Choroid plexus epithelial cell (primary cell): ENCODE measurements at regions not wholly inside any gene's neighbourhood (a gene's known extent, or its start where the extent isn't known, plus 50 kb on each side); places are given as distances from the start of the nearest gene placed in this dataset.

Experiments
- DNase-seq: peaks from one replicate; pipeline ENCODE4 v3.0.0-alpha.2; 2010; ENCODE audit warnings: low read depth
- H3K4me3 ChIP-seq: 2 replicates; pipeline ENCODE4 v1.5.1; 2011; ENCODE audit warnings: low read depth, mild to moderate bottlenecking, control low read depth, low read length, moderate library complexity
- CTCF ChIP-seq: conservative IDR thresholded peaks from 2 replicates; pipeline ENCODE4 v1.5.1; 2011; ENCODE audit warnings: low read depth, mild to moderate bottlenecking, control low read depth, inconsistent platforms, low read length, moderate library complexity

GRCh38 chr10:58989486-58990039 is 186.9 kb upstream of the PHYHIPL start:
- TF ChIP-seq CTCF: no peak
- no peak for DNase-seq
- H3K4me3 ChIP-seq: no peak overlapping the region

DNA sequence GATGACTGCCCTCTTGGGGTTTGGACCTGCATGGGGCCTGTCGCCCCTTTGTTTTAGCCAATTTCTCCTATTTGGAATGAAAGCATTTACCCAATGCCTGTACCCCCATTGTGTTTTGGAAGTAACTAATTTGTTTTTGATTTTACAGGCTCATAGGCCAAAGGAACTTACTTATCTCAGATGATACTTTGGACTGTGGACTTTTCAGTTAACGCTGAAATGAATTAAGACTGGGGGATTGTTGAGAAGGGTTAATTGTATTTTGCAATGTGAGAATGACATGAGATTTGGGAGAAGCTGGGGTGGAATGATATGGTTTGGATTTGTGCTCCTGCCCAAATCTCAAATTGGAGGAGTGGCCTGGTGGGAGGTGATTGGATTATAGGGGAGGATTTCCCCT is 185.8 kb upstream of the PHYHIPL start:
- DNase-seq: no peak
- no peak overlapping the region for H3K4me3 ChIP-seq
- TF ChIP-seq CTCF: no peak

- H3K4me3 ChIP-seq: no peak overlapping the region
- TF ChIP-seq CTCF: no peak
- DNase-seq: no peak
Measured at GRCh38 chr10:58991856-58992255, 184.6 kb upstream of the PHYHIPL start.

DNA sequence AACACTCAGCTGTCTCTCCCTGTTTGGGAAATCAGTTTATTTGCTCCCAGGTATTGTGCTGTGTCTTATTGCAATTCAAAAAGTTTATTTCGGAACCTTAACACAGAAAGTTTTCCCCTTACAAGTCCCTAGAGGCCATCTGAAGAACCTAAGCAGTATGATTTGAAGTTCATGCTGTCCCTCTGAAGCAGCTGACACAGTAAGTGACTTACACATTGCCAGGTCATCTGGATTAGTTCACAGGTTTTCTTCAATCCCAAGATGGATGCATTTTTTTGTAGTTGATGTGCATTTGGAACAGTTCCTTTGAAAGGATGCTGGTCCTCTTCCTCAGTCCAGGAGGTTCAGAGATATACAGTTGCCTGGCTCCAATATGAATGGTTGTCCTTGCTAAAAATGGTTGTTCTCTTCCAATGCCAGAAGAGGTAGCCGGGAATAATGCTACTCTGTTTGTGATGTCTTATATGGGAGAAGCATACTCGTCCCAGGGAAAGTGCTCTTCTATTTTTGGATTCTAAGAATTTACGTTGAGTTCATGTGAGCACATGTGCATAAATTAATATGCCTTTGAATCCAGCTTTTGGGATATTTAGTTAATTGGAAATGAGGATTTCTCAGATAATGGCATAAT is 183.5 kb upstream of the PHYHIPL start:
- no peak overlapping the region for H3K4me3 ChIP-seq
- TF ChIP-seq CTCF: no peak
- no peak for DNase-seq

- no peak for DNase-seq
- TF ChIP-seq CTCF: no peak
Measured at GRCh38 chr10:58993480-58994221, 182.8 kb upstream of the PHYHIPL start.

GRCh38 chr10:58994226-58995057 is 182.0 kb upstream of the PHYHIPL start:
- no peak overlapping the region for H3K4me3 ChIP-seq
- no peak for TF ChIP-seq CTCF

More at GRCh38 chr10:58993480-58994221, 182.8 kb upstream of the PHYHIPL start:
- H3K4me3 ChIP-seq: no peak overlapping the region

More at GRCh38 chr10:58994226-58995057, 182.0 kb upstream of the PHYHIPL start:
- peak; percentile 15 for DNase-seq
